Subcutaneous abdominal adipose tissue (tissue), 5 donors: ENCODE measurements at regions not wholly inside any gene's neighbourhood (a gene's known extent, or its start where the extent isn't known, plus 50 kb on each side); places are given as distances from the start of the nearest gene placed in this dataset.

Source experiments
- H3K27ac ChIP-seq: one replicate; pipeline ENCODE4 v1.7.0; 2013; ENCODE audit warnings: low read depth, mild to moderate bottlenecking, inconsistent platforms, low read length, moderate library complexity
- H3K27me3 ChIP-seq, 5 donors: one replicate each; pipeline ENCODE4 v1.7.0; 2013; ENCODE audit warnings: low read length in 5 of 5, inconsistent platforms in 1 of 5; ENCODE audit not compliant: control insufficient read depth in 5 of 5, insufficient read depth in 4 of 5
- H3K36me3 ChIP-seq, 5 donors: one replicate each; pipeline ENCODE4 v1.7.0; 2013; ENCODE audit warnings: low read length in 5 of 5; ENCODE audit not compliant: control insufficient read depth in 5 of 5, insufficient read depth in 5 of 5
- H3K4me1 ChIP-seq, 5 donors: one replicate each; pipeline ENCODE4 v1.7.0; 2013; ENCODE audit warnings: low read length in 5 of 5, mild to moderate bottlenecking in 3 of 5, moderate library complexity in 1 of 5; ENCODE audit not compliant: control insufficient read depth in 5 of 5, insufficient read depth in 5 of 5
- H3K4me3 ChIP-seq, 5 donors: one replicate each; pipeline ENCODE4 v1.7.0; 2013; ENCODE audit warnings: low read length in 5 of 5, low read depth in 1 of 5
- H3K9ac ChIP-seq, 5 donors: one replicate each; pipeline ENCODE4 v1.7.0; 2013; ENCODE audit warnings: low read length in 5 of 5, mild to moderate bottlenecking in 4 of 5, moderate library complexity in 3 of 5
- H3K9me3 ChIP-seq, 5 donors: one replicate each; pipeline ENCODE4 v1.7.0; 2013; ENCODE audit warnings: low read length in 5 of 5; ENCODE audit not compliant: control insufficient read depth in 5 of 5
- donor health status: healthy.
- donor health status: healthy.
- donor health status: healthy.
- donor health status: healthy.
- donor health status: healthy.

- Histone ChIP-seq H3K9ac (no peak overlapping the region), H3K27me3 (peaks cover 0 to 12% (median 0%) of the 10 kb centered on the region in 5 donors), H3K27ac (no peak overlapping the region), H3K4me1 (peaks cover 0 to 3% (median 0%) of the 10 kb centered on the region in 5 donors), H3K4me3 (no peak overlapping the region), H3K9me3 (no peaks in the 10 kb centered on the region), H3K36me3 (no peaks in the 10 kb centered on the region)
These were observed 126.9 kb upstream of the NCAM1 start for GRCh38 chr11:112834277-112834755.

- Histone ChIP-seq H3K4me1 (peaks cover 0 to 3% (median 0%) of the 10 kb centered on the region in 5 donors), H3K27ac (no peak overlapping the region), H3K9me3 (no peaks in the 10 kb centered on the region), H3K9ac (no peak overlapping the region), H3K36me3 (no peaks in the 10 kb centered on the region), H3K27me3 (peaks cover 0 to 12% (median 0%) of the 10 kb centered on the region in 5 donors), H3K4me3 (no peak overlapping the region)
These were observed 125.5 kb upstream of the NCAM1 start for GRCh38 chr11:112835591-112836255.

GRCh38 chr11:112836256-112836602 lies 125.0 kb upstream of the NCAM1 start:
- H3K9ac ChIP-seq, result no peak overlapping the region
- H3K27ac ChIP-seq, result no peak overlapping the region
- peaks cover 0 to 12% (median 0%) of the 10 kb centered on the region in 5 donors for H3K27me3 ChIP-seq
- H3K4me1 ChIP-seq, result peaks cover 0 to 3% (median 0%) of the 10 kb centered on the region in 5 donors
- H3K36me3 ChIP-seq, result no peaks in the 10 kb centered on the region
- no peaks in the 10 kb centered on the region for H3K9me3 ChIP-seq
- H3K4me3 ChIP-seq, result no peak overlapping the region

- Histone ChIP-seq H3K36me3 (no peaks in the 10 kb centered on the region), H3K4me1 (peaks cover 0 to 3% (median 0%) of the 10 kb centered on the region in 5 donors), H3K9me3 (no peaks in the 10 kb centered on the region), H3K9ac (no peak overlapping the region), H3K27me3 (peaks cover 0 to 12% (median 5%) of the 10 kb centered on the region in 5 donors), H3K27ac (no peak overlapping the region), H3K4me3 (no peak overlapping the region)
These were observed 123.9 kb upstream of the NCAM1 start for GRCh38 chr11:112837162-112837826.

DNA sequence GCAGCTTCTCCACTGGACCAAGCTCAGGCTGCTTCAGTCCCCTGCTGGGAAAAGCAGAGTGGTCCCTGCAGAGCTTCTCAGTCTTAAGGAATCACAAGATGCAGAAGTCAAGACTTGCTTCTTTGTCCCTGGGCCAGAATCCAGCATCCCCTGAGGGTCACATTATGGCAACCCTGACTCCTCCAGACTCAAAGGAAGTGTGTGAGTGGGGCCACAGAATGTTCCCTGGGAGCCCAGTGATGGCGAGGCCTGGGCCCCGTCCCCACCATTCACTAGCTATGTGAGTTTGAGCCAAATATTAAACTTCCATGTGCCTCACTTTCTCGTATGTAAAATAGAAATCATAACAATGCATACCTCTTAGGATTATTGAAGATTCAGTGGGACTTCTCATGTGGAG lies 122.2 kb upstream of the NCAM1 start:
- no peaks in the 10 kb centered on the region for H3K9me3 ChIP-seq
- peaks cover 0 to 9% (median 5%) of the 10 kb centered on the region in 5 donors for H3K27me3 ChIP-seq
- H3K4me3 ChIP-seq, result no peak overlapping the region
- H3K4me1 ChIP-seq, result peaks cover 0 to 2% (median 0%) of the 10 kb centered on the region in 5 donors
- H3K36me3 ChIP-seq, result no peaks in the 10 kb centered on the region
- no peak overlapping the region for H3K9ac ChIP-seq
- H3K27ac ChIP-seq, result no peak overlapping the region

GRCh38 chr11:112841729-112842128 lies 119.5 kb upstream of the NCAM1 start:
- H3K27ac ChIP-seq, result no peak overlapping the region
- H3K9me3 ChIP-seq, result no peaks in the 10 kb centered on the region

GRCh38 chr11:112842151-112842550 lies 119.1 kb upstream of the NCAM1 start:
- no peaks in the 10 kb centered on the region for H3K36me3 ChIP-seq
- no peak overlapping the region for H3K9ac ChIP-seq
- H3K27ac ChIP-seq, result no peak overlapping the region
- no peaks in the 10 kb centered on the region for H3K9me3 ChIP-seq
- H3K4me3 ChIP-seq, result no peak overlapping the region
- H3K27me3 ChIP-seq, result peaks cover 0 to 5% (median 0%) of the 10 kb centered on the region in 5 donors
- H3K4me1 ChIP-seq, result no peaks in the 10 kb centered on the region

More at GRCh38 chr11:112841729-112842128, 119.5 kb upstream of the NCAM1 start:
- Histone ChIP-seq H3K27me3 (peaks cover 0 to 5% (median 0%) of the 10 kb centered on the region in 5 donors), H3K9ac (no peak overlapping the region), H3K36me3 (no peaks in the 10 kb centered on the region), H3K4me1 (no peaks in the 10 kb centered on the region), H3K4me3 (no peak overlapping the region)

DNA sequence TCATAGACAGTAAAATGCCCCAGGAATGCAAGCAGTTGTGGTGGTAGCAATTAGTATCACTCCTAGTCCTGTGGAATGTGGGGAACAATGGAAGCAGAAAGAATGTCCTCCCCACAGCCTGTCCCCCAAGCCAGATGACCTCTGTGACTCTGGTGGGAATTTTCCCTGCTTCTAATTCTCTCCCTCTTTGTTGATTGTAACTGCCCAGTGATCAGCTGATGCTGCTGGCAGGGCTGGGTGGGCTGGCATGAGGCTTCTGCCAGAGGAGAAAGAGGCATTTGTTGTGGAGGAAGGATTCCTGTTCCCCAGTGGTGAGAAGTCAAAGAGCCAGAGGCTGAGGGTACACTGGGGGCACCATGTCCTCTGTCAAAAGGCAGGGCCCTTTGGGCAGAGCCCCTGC lies 116.7 kb upstream of the NCAM1 start:
- no peaks in the 10 kb centered on the region for H3K36me3 ChIP-seq
- no peak overlapping the region for H3K27ac ChIP-seq

GRCh38 chr11:112847568-112847967 lies 113.7 kb upstream of the NCAM1 start:
- Histone ChIP-seq H3K9ac (no peak overlapping the region), H3K36me3 (no peaks in the 10 kb centered on the region), H3K9me3 (no peaks in the 10 kb centered on the region), H3K4me1 (no peaks in the 10 kb centered on the region), H3K27me3 (no peaks in the 10 kb centered on the region), H3K4me3 (no peak overlapping the region), H3K27ac (no peak overlapping the region)

More for the DNA sequence above, 116.7 kb upstream of the NCAM1 start:
- no peak overlapping the region for H3K9ac ChIP-seq
- no peak overlapping the region for H3K4me3 ChIP-seq
- no peaks in the 10 kb centered on the region for H3K9me3 ChIP-seq
- no peaks in the 10 kb centered on the region for H3K4me1 ChIP-seq
- H3K27me3 ChIP-seq, result peaks cover 0 to 5% (median 0%) of the 10 kb centered on the region in 5 donors

- no peaks in the 10 kb centered on the region for H3K9me3 ChIP-seq
- no peak overlapping the region for H3K4me3 ChIP-seq
- no peaks in the 10 kb centered on the region for H3K4me1 ChIP-seq
- peaks cover 0 to 3% (median 0%) of the 10 kb centered on the region in 5 donors for H3K27me3 ChIP-seq
- no peak overlapping the region for H3K9ac ChIP-seq
- no peaks in the 10 kb centered on the region for H3K36me3 ChIP-seq
- H3K27ac ChIP-seq, result no peak overlapping the region
These were observed 108.9 kb upstream of the NCAM1 start for GRCh38 chr11:112852143-112852866.
